Body of pancreas (tissue), 4 donors: ENCODE measurements at regions not wholly inside any gene's neighbourhood (a gene's known extent, or its start where the extent isn't known, plus 50 kb on each side); places are given as distances from the start of the nearest gene placed in this dataset.

Source experiments
- POLR2A ChIP-seq, 3 donors: fragments of 450-650 bp; IDR thresholded peaks; one replicate each; pipeline ENCODE4 v1.6.1; 2016; ENCODE audit warnings: antibody characterized with exemption in 3 of 3, mild to moderate bottlenecking in 2 of 3
- TF ChIP-seq, protein P1 (sequence below), 7 experiments: fragments of 450-650 bp in 4 of 7; fragments of 200-600 bp in 3 of 7; sonication (generic) in 3 of 7; IDR thresholded peaks; one replicate each; pipeline ENCODE4 v1.5.1; 2016 to 2019; ENCODE audit warnings: antibody characterized with exemption in 7 of 7

DNA sequence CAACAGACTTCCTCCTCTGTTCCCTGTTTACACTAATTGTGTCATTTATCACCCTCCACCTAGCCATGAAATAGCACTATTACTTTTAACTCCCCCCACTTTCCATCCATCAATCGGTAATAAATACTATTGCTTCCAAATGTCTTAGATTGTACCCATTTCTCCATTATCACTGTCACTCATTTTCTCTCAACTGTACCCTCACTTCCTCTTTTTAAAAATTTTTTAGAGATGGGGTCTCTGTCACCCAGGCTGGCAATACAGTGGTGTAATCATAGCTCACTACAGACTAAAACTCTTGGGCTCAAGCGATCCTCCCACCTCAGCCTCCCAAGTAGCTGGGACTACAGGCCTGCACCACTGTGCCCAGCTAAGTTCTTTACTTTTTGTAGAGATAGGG lies 123.5 kb upstream of the EGR2 start:
- TF ChIP-seq, protein P1, sequence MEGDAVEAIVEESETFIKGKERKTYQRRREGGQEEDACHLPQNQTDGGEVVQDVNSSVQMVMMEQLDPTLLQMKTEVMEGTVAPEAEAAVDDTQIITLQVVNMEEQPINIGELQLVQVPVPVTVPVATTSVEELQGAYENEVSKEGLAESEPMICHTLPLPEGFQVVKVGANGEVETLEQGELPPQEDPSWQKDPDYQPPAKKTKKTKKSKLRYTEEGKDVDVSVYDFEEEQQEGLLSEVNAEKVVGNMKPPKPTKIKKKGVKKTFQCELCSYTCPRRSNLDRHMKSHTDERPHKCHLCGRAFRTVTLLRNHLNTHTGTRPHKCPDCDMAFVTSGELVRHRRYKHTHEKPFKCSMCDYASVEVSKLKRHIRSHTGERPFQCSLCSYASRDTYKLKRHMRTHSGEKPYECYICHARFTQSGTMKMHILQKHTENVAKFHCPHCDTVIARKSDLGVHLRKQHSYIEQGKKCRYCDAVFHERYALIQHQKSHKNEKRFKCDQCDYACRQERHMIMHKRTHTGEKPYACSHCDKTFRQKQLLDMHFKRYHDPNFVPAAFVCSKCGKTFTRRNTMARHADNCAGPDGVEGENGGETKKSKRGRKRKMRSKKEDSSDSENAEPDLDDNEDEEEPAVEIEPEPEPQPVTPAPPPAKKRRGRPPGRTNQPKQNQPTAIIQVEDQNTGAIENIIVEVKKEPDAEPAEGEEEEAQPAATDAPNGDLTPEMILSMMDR (IDR thresholded peaks at IDR 0.05) = no peak
- no peak for TF ChIP-seq POLR2A (IDR thresholded peaks at IDR 0.05)
